Karpas-422 (cell line): ENCODE measurements at regions not wholly inside any gene's neighbourhood (a gene's known extent, or its start where the extent isn't known, plus 50 kb on each side); places are given as distances from the start of the nearest gene placed in this dataset.
"Not testable (repeated sequence)": the region's sequence is repeated elsewhere in the genome, so short reads cannot be mapped to it uniquely, and the experiment has no call there.

Experiments
- DNase-seq: peaks from one replicate; pipeline ENCODE4 v3.0.0-alpha.2; 2015
- H2AFZ ChIP-seq: fragments of 200-600 bp; sonication (generic); 2 replicates; pipeline ENCODE4 v1.6.1; 2014; ENCODE audit warnings: antibody characterized with exemption, low read length, mixed read lengths
- H3K27ac ChIP-seq: fragments of 200-600 bp; sonication (generic); 2 replicates; pipeline ENCODE4 v1.5.1; 2014; ENCODE audit warnings: mild to moderate bottlenecking, low read length, moderate library complexity
- H3K27me3 ChIP-seq: fragments of 200-600 bp; sonication (generic); 2 replicates; pipeline ENCODE4 v1.6.1; 2014; ENCODE audit warnings: low read length, mixed read lengths
- H3K36me3 ChIP-seq: fragments of 200-600 bp; sonication (generic); 2 replicates; pipeline ENCODE4 v1.6.1; 2014; ENCODE audit warnings: low read length, mixed read lengths; ENCODE audit not compliant: insufficient read depth
- H3K4me1 ChIP-seq: fragments of 200-600 bp; sonication (generic); 2 replicates; pipeline ENCODE4 v1.6.1; 2014; ENCODE audit warnings: mild to moderate bottlenecking, low read length, mixed read lengths
- H3K4me2 ChIP-seq: fragments of 200-600 bp; sonication (generic); 2 replicates; pipeline ENCODE4 v1.6.1; 2014; ENCODE audit warnings: low read length, low read depth, mild to moderate bottlenecking; ENCODE audit not compliant: poor library complexity, severe bottlenecking
- H3K4me3 ChIP-seq: fragments of 200-600 bp; sonication (generic); 2 replicates; pipeline ENCODE4 v1.5.1; 2014; ENCODE audit warnings: mild to moderate bottlenecking, antibody characterized with exemption, low read length, mixed read lengths
- H3K79me2 ChIP-seq: fragments of 200-600 bp; sonication (generic); 2 replicates; pipeline ENCODE4 v1.6.1; 2014; ENCODE audit warnings: mild to moderate bottlenecking, low read length, mixed read lengths
- H3K9ac ChIP-seq: fragments of 200-600 bp; sonication (generic); 2 replicates; pipeline ENCODE4 v1.6.0; 2014; ENCODE audit warnings: low read length
- H3K9me2 ChIP-seq: fragments of 200-600 bp; sonication (generic), shearing (Covaris generic); replicated peaks from 2 replicates; pipeline ENCODE4 v1.6.0; 2014; ENCODE audit warnings: mild to moderate bottlenecking, low read length, moderate library complexity; ENCODE audit not compliant: insufficient read depth
- H3K9me3 ChIP-seq: fragments of 300-700, 200-600 bp; sonication (generic); 2 replicates; pipeline ENCODE4 v1.6.1; 2014; ENCODE audit warnings: low read length, mixed read lengths
- H4K20me1 ChIP-seq: fragments of 200-600 bp; sonication (generic); 2 replicates; pipeline ENCODE4 v1.6.1; 2014; ENCODE audit warnings: mild to moderate bottlenecking, antibody characterized with exemption, low read length, low read depth; ENCODE audit not compliant: insufficient read depth

- Histone ChIP-seq H3K9ac (no peak overlapping the region), H4K20me1 (no peaks in the 10 kb centered on the region), H3K9me2 (no peaks in the 10 kb centered on the region), H2AFZ (no peak overlapping the region), H3K36me3 (no peaks in the 10 kb centered on the region), H3K79me2 (no peaks in the 10 kb centered on the region), H3K4me2 (no peak overlapping the region), H3K9me3 (no peaks in the 10 kb centered on the region), H3K27ac (no peak overlapping the region), H3K27me3 (no peaks in the 10 kb centered on the region), H3K4me1 (peaks cover 21% of the 10 kb centered on the region), H3K4me3 (no peak overlapping the region)
- DNase-seq = no peak
These were observed 408.0 kb downstream of the RPS24 start for GRCh38 chr10:78441694-78442093.

- H3K9ac ChIP-seq = no peak overlapping the region
- peaks cover 8% of the 10 kb centered on the region for H3K4me1 ChIP-seq
- no peak overlapping the region for H2AFZ ChIP-seq
- no peaks in the 10 kb centered on the region for H3K9me3 ChIP-seq
- H3K79me2 ChIP-seq = no peaks in the 10 kb centered on the region
- no peak overlapping the region for H3K4me2 ChIP-seq
- no peak overlapping the region for H3K4me3 ChIP-seq
- H4K20me1 ChIP-seq = no peaks in the 10 kb centered on the region
- H3K27me3 ChIP-seq = no peaks in the 10 kb centered on the region
- no peak overlapping the region for H3K27ac ChIP-seq
- DNase-seq = no peak
- H3K9me2 ChIP-seq = no peaks in the 10 kb centered on the region
- H3K36me3 ChIP-seq = no peaks in the 10 kb centered on the region
These were observed 409.3 kb downstream of the RPS24 start for GRCh38 chr10:78442836-78443550.

GRCh38 chr10:78443900-78444571 is 410.4 kb downstream of the RPS24 start:
- Histone ChIP-seq H3K4me2 (no peak overlapping the region), H3K4me1 (no peaks in the 10 kb centered on the region), H4K20me1 (no peaks in the 10 kb centered on the region), H3K27ac (no peak overlapping the region), H3K4me3 (no peak overlapping the region), H2AFZ (no peak overlapping the region), H3K79me2 (no peaks in the 10 kb centered on the region), H3K9ac (no peak overlapping the region), H3K9me3 (no peaks in the 10 kb centered on the region), H3K9me2 (no peaks in the 10 kb centered on the region), H3K27me3 (no peaks in the 10 kb centered on the region), H3K36me3 (no peaks in the 10 kb centered on the region)
- no peak for DNase-seq

DNA sequence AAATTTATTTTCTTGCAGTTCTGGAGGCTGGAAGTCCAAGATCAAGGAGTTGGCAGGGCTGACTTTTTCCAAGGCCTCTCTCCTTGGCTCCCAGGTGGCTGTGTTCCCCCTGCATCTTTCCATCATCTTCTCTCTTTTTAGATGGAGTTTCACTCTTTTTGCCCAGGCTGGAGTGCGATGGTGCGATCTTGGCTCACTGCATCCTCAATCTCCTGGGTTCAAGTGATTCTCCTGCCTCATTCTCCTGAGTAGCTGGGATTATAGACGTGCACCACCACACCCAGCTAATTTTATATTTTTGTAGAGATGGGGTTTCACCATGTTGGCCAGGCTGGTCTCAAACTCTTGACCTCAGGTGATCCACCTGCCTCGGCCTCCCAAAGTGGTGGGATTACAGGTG is 411.1 kb downstream of the RPS24 start:
- H2AFZ ChIP-seq, H4K20me1 ChIP-seq, H3K4me2 ChIP-seq, H3K9ac ChIP-seq, H3K36me3 ChIP-seq, H3K4me3 ChIP-seq, H3K79me2 ChIP-seq, H3K9me3 ChIP-seq, H3K27ac ChIP-seq, H3K4me1 ChIP-seq, H3K27me3 ChIP-seq, DNase-seq, H3K9me2 ChIP-seq: not testable (repeated sequence)

GRCh38 chr10:78445308-78445707 is 411.6 kb downstream of the RPS24 start:
- no peaks in the 10 kb centered on the region for H3K9me2 ChIP-seq
- H2AFZ ChIP-seq = no peak overlapping the region
- H3K4me2 ChIP-seq = no peak overlapping the region
- no peaks in the 10 kb centered on the region for H3K36me3 ChIP-seq
- H3K79me2 ChIP-seq = no peaks in the 10 kb centered on the region
- H3K4me3 ChIP-seq = no peak overlapping the region
- no peaks in the 10 kb centered on the region for H3K9me3 ChIP-seq
- no peak overlapping the region for H3K9ac ChIP-seq
- DNase-seq = no peak
- H3K27me3 ChIP-seq = no peaks in the 10 kb centered on the region
- no peak overlapping the region for H3K27ac ChIP-seq
- no peaks in the 10 kb centered on the region for H4K20me1 ChIP-seq
- H3K4me1 ChIP-seq = no peaks in the 10 kb centered on the region

GRCh38 chr10:78448470-78448869 is 414.8 kb downstream of the RPS24 start:
- Histone ChIP-seq H3K9me2 (no peaks in the 10 kb centered on the region), H2AFZ (no peak overlapping the region), H3K4me2 (no peak overlapping the region), H3K4me1 (no peaks in the 10 kb centered on the region), H4K20me1 (no peaks in the 10 kb centered on the region), H3K27me3 (no peaks in the 10 kb centered on the region), H3K27ac (no peak overlapping the region), H3K9me3 (no peaks in the 10 kb centered on the region), H3K4me3 (no peak overlapping the region), H3K79me2 (no peaks in the 10 kb centered on the region), H3K9ac (no peak overlapping the region), H3K36me3 (no peaks in the 10 kb centered on the region)
- DNase-seq = no peak

DNA sequence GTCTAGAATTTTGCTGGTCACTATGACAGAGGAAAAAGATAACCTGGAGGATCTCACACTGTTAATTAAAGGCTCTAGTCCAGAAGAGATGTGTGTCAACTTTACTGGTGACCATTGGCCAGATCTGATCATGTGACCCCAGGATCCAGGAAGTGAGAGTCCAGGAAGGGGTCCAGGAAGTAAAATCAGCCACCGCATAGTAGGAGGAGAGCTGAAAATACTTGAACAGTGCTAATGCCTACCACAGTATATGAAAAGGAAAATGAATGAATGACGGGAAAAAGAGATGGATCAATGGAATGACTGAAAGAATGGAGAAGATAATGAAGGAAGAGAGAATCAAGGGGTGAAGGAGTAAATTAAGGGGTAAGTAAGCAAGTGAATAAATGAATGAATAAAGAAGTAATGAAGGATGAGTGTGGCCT is 415.3 kb downstream of the RPS24 start:
- no peaks in the 10 kb centered on the region for H3K4me1 ChIP-seq
- no peak overlapping the region for H3K4me3 ChIP-seq
- H3K4me2 ChIP-seq = peak overlapping the region; percentile 2

GRCh38 chr10:78449554-78449953 is 415.9 kb downstream of the RPS24 start:
- H3K79me2 ChIP-seq = no peaks in the 10 kb centered on the region
- H3K4me2 ChIP-seq = no peak overlapping the region
- no peak overlapping the region for H2AFZ ChIP-seq
- no peaks in the 10 kb centered on the region for H3K27me3 ChIP-seq
- H3K4me1 ChIP-seq = no peaks in the 10 kb centered on the region
- H3K9me2 ChIP-seq = no peaks in the 10 kb centered on the region
- H3K9ac ChIP-seq = no peak overlapping the region
- no peaks in the 10 kb centered on the region for H3K9me3 ChIP-seq
- no peak for DNase-seq
- no peak overlapping the region for H3K4me3 ChIP-seq
- H3K27ac ChIP-seq = no peak overlapping the region
- H4K20me1 ChIP-seq = no peaks in the 10 kb centered on the region
- no peaks in the 10 kb centered on the region for H3K36me3 ChIP-seq

More for the DNA sequence above, 415.3 kb downstream of the RPS24 start:
- H3K79me2 ChIP-seq = no peaks in the 10 kb centered on the region
- no peaks in the 10 kb centered on the region for H3K9me2 ChIP-seq
- peak; percentile 45 for DNase-seq
- no peaks in the 10 kb centered on the region for H3K9me3 ChIP-seq
- no peaks in the 10 kb centered on the region for H3K27me3 ChIP-seq
- H3K36me3 ChIP-seq = no peaks in the 10 kb centered on the region
- no peak overlapping the region for H3K9ac ChIP-seq
- H3K27ac ChIP-seq = no peak overlapping the region
- H4K20me1 ChIP-seq = no peaks in the 10 kb centered on the region
- H2AFZ ChIP-seq = no peak overlapping the region
